GM12865 (cell line): ENCODE measurements at regions not wholly inside any gene's neighbourhood (a gene's known extent, or its start where the extent isn't known, plus 50 kb on each side); places are given as distances from the start of the nearest gene placed in this dataset.
"Not testable (repeated sequence)": the region's sequence is repeated elsewhere in the genome, so short reads cannot be mapped to it uniquely, and the experiment has no call there.

Experiments
- DNase-seq: peaks from one replicate; pipeline ENCODE4 v3.0.0; 2010; ENCODE audit warnings: low read depth
- H3K4me3 ChIP-seq: 2 replicates; pipeline ENCODE4 v1.5.1; 2011; ENCODE audit warnings: mild to moderate bottlenecking, low read depth, low read length, control low read depth
- TF ChIP-seq, protein P1 (sequence below): IDR thresholded peaks from 2 replicates; pipeline ENCODE4 v1.5.1; 2011; ENCODE audit warnings: low read length, control low read depth, low read depth, inconsistent platforms; ENCODE audit not compliant: insufficient read depth; ENCODE audit errors: missing control alignments

- TF ChIP-seq, protein P1, sequence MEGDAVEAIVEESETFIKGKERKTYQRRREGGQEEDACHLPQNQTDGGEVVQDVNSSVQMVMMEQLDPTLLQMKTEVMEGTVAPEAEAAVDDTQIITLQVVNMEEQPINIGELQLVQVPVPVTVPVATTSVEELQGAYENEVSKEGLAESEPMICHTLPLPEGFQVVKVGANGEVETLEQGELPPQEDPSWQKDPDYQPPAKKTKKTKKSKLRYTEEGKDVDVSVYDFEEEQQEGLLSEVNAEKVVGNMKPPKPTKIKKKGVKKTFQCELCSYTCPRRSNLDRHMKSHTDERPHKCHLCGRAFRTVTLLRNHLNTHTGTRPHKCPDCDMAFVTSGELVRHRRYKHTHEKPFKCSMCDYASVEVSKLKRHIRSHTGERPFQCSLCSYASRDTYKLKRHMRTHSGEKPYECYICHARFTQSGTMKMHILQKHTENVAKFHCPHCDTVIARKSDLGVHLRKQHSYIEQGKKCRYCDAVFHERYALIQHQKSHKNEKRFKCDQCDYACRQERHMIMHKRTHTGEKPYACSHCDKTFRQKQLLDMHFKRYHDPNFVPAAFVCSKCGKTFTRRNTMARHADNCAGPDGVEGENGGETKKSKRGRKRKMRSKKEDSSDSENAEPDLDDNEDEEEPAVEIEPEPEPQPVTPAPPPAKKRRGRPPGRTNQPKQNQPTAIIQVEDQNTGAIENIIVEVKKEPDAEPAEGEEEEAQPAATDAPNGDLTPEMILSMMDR = no peak
- no peak for DNase-seq
- no peak overlapping the region for H3K4me3 ChIP-seq
Observed at GRCh38 chr16:59484833-59485516, 750.9 kb upstream of the GOT2 start.

DNA sequence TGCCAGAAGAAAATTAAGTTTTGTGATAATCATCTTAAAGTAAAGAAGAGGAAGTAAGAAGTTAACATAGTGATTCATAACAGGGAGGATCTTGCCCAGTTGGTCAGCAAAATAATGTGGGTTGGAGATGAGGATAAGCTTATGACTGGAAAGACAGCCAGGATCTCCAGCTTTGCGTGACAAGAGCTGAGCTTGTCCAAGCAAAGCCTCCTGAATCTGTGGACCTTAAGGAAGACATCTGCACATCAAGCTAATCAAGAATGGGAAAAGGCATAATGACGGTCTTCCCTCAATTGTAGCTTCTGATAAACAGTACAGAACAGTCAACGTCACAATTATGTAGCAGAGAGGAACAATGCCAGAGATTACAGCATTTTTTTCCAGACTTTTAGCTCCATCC, 744.7 kb upstream of the GOT2 start:
- no peak for DNase-seq
- no peak overlapping the region for H3K4me3 ChIP-seq
- TF ChIP-seq, protein P1 = no peak

DNA sequence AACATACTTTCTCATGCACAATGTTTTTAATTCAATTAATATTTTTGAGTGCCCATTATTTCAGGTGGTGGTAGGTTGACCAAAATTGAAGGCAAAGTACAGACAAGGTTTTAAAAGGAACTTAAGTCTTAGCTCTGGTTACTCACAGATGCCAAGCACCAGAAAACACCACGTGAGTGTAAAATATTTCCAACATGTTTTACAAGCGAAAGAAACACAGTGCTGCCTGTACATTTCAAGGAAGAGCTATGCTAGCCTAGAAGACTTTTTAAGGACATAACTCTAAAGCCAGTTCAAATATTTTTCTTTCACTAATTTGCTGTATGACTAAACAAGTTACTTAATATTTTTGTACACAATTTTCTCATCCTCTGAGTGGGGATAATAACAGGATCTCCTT, 736.4 kb upstream of the GOT2 start:
- H3K4me3 ChIP-seq = no peak overlapping the region
- TF ChIP-seq, protein P1 = no peak
- DNase-seq = no peak

DNA sequence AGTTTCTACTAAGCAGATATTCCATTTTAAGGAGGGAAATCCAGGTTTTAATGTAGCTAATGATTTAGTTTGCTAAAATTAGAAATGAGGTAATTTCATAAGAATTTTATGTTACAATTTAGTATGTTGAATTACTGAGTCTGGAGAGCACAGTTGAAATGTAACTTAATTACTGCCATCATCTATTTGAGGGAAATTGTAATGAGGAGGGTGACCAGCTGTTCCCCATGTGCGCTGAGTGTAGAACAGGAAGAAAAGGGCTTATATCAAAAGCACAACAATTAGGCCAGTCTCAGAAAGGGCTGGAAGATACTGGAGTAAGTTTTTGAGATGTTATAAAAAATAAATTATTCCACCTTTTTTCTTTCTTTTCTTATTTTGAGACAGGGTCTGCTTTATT, 735.1 kb upstream of the GOT2 start:
- TF ChIP-seq, protein P1 = no peak
- no peak overlapping the region for H3K4me3 ChIP-seq
- DNase-seq = no peak

GRCh38 chr16:59463776-59464175, 729.7 kb upstream of the GOT2 start:
- H3K4me3 ChIP-seq = no peak overlapping the region
- no peak for DNase-seq
- TF ChIP-seq, protein P1 = no peak

DNA sequence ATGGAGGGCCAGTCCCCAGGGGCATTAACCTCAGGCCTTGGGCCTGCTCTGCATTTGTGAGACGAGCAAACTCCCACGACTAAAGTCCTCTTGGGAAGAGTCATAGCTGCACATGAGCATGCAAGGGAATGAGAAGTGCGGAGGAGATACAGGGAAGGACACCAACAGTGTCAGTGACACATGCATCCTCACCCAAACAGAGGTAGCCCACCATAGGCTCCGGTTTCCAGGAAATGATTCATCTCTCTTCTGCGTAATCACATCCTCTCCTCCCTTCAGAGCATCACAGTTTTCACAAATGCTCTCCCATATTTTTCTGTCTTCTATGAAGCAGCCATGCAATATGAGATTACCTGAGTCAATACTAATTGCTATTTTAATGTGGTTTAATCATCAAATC, 725.7 kb upstream of the GOT2 start:
- TF ChIP-seq, protein P1 = no peak
- no peak overlapping the region for H3K4me3 ChIP-seq
- DNase-seq = no peak

- DNase-seq = no peak
- no peak overlapping the region for H3K4me3 ChIP-seq
- TF ChIP-seq, protein P1 = no peak
Observed at GRCh38 chr16:59455497-59455896, 721.4 kb upstream of the GOT2 start.

DNA sequence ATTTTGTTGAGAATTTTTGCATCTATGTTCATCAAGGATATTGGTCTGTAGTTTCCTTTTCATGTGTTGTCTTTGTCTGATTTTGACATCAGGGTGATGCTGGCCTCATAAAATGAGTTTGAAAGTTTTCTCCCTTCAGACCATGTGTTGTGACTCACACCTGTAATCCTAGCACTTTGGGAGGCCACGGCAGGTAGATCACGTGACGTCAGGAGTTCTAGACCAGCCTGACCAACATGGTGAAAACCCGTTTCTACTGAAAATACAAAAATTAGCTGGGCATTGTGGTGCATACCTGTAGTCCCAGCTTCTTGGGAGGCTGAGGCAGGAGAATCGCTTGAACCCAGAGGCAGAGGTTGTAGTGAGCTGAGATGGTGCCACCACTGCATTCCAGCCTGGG, 716.4 kb upstream of the GOT2 start:
- not testable (repeated sequence) for DNase-seq, H3K4me3 ChIP-seq
